ENCODE measurements at regions not wholly inside any gene's neighbourhood (a gene's known extent, or its start where the extent isn't known, plus 50 kb on each side); places are given as distances from the start of the nearest gene placed in this dataset.

DNA sequence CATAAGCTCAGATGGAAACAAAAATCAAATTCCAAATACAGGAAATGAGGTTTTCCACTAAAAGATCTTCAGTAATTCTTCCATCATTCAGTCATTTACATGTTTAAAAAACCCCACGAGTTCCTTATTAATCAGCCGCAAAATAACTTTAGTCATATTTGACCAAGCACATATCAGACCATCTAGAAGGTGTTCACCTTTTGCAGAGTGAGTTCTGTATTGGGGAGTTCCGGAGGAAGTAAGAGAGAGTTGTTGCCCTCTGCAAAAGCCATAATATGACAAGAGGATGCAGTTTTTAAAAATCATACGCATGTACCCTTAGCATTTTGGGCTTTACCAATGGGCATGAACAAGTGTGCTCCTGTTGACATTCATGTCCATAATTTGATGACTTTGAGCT, 61.6 kb downstream of the CCR1 start:
- peaks cover 7% of the 10 kb centered on the region for H3K4me1 Mint-ChIP-seq (ENCODE audit: low read depth)
- H3K4me3 Mint-ChIP-seq, result no peak overlapping the region
- no peak overlapping the region for H3K27ac Mint-ChIP-seq
- no peaks in the 10 kb centered on the region for H3K27me3 Mint-ChIP-seq
- H3K36me3 Mint-ChIP-seq (ENCODE audit: low read depth), result no peaks in the 10 kb centered on the region
- H3K9me3 Mint-ChIP-seq, result peaks cover 4% of the 10 kb centered on the region

DNA sequence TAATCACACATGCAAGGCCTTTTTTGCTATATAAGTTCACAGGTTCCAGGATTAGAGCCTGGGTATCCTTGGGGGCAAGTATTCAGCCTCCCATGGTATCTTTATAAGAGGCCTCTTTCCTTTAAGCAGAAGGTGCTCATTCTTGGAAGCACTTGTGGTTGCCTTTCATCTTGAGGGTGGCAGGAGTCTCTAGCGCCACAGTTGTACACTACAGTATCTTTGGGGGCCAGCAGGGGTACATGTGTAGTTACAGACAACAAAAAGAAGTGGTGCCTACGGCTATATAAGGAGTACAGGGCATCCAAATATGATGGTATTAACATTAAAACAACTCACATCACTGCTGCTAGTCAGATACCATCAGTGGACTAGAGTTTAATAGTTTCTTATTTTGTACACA, 62.1 kb downstream of the CCR1 start:
- peaks cover 5% of the 10 kb centered on the region for H3K9me3 Mint-ChIP-seq
- H3K4me1 Mint-ChIP-seq (ENCODE audit: low read depth), result peaks cover 7% of the 10 kb centered on the region
- H3K27ac Mint-ChIP-seq, result no peak overlapping the region
- no peak overlapping the region for H3K4me3 Mint-ChIP-seq
- no peaks in the 10 kb centered on the region for H3K27me3 Mint-ChIP-seq
- H3K36me3 Mint-ChIP-seq (ENCODE audit: low read depth), result no peaks in the 10 kb centered on the region

DNA sequence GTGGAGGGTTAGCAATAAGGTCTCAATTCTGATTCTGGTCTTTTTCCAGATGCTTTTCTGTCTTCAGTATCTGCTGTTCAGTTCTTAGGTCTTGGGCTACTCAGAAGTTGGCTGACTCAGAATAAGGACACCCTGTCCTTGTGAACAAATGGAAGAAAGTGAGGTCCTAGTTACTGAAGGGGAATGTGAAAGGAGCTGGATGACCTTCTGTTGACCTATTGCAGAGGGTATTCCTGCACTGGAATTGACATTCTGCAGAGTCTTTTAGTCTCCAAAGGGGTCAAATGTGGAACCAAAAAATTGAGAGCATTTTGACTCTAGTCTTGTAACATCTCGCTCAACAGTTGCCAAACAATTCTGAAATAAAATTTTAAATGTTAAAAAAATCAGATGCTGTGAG, 63.0 kb downstream of the CCR1 start:
- Mint-ChIP-seq H3K36me3 (ENCODE audit: low read depth) (no peaks in the 10 kb centered on the region), H3K4me3 (no peak overlapping the region), H3K27ac (no peak overlapping the region), H3K4me1 (ENCODE audit: low read depth) (peaks cover 7% of the 10 kb centered on the region), H3K9me3 (peaks cover 8% of the 10 kb centered on the region), H3K27me3 (no peaks in the 10 kb centered on the region)

DNA sequence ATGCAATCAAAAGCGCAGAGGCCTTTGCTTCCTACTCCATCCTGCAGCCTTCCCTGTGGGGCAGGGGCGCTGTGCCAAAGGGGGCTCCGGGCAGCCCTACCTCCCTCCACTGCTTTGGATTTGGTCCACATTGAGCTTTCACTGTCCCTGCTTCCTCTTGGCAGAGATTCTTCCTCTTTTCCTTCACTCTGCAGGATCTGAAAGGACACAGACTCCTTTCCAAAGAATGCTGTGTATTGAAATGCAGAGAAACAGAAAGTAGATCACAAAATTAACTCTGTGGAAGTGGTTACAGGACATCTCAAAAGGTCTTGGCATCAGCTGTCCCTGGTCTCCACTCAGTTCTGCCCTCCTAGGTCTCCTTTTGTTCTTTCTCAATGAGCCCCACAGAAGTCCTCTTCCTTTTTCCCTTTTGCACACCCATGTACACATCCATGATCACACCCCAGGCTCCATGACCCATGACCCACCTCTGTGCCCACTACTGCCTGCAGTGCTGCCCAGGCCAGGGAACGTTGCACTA, 64.1 kb downstream of the CCR1 start:
- H3K9me3 Mint-ChIP-seq, result peaks cover 8% of the 10 kb centered on the region
- H3K36me3 Mint-ChIP-seq (ENCODE audit: low read depth), result no peaks in the 10 kb centered on the region
- no peaks in the 10 kb centered on the region for H3K27me3 Mint-ChIP-seq
- no peak overlapping the region for H3K27ac Mint-ChIP-seq
- no peak overlapping the region for H3K4me3 Mint-ChIP-seq
- peaks cover 7% of the 10 kb centered on the region for H3K4me1 Mint-ChIP-seq (ENCODE audit: low read depth)

DNA sequence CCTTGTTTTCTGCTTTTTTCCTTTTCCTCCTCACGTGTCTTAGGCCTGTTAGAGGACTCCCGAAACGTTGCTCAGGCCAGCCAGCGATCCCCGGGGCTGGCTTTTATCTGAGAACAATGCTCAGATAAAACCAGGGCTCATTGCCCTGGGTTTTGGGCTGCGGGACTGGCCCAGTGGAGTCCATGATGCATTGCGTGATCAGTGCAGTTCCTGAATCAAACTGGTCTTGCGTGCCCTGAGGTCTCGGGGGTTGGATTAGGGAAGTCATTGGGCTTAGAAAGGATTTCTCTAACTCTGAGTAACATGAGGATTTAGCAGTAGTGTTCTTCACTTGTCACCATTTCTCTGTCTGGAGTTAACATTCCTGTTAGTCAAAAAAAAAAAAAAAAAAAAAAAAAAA, 66.3 kb downstream of the CCR1 start:
- Mint-ChIP-seq H3K36me3 (ENCODE audit: low read depth) (no peaks in the 10 kb centered on the region), H3K27me3 (no peaks in the 10 kb centered on the region), H3K4me3 (no peak overlapping the region), H3K27ac (no peak overlapping the region), H3K4me1 (ENCODE audit: low read depth) (peaks cover 5% of the 10 kb centered on the region), H3K9me3 (peaks cover 4% of the 10 kb centered on the region)

DNA sequence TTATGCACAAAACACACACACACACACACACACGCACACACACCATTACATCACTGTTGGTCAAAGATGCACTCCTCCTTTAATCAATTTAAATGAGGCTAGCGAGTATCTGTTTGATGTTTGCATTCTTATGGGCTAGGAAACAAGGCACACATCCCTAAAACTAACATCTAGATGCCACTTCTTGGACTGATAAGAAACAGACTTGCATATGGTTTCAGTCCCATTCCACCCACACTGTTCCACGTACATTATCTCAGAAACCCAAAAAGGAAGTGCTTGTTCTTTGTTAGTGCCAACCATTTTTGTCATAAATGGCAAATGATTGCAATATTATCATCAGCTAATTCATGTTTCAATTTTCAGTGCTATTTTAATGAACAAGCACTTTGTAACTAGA, 69.5 kb downstream of the CCR1 start:
- Mint-ChIP-seq H3K4me3 (no peak overlapping the region), H3K27ac (no peak overlapping the region), H3K4me1 (ENCODE audit: low read depth) (no peaks in the 10 kb centered on the region), H3K36me3 (ENCODE audit: low read depth) (no peaks in the 10 kb centered on the region), H3K9me3 (peaks cover 4% of the 10 kb centered on the region), H3K27me3 (no peaks in the 10 kb centered on the region)

DNA sequence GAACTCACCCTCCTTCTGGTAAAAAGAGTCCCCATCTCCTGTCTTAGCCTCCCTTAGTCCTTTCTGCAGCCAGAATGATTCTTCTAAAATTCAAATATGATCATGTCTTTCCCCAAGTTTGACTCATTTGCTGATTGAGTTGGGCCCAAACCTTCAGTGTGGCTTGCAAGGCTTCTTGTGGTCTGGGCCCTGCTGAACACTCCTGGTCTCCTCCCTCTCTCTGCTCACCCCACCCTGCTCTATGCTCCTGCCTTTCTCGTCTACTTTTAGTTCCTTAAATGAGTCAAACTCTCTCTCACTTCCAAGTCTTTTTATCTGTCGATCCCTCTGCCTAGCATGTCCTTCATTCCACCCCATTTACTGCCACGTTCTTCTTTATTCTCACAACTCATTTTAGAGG, 72.6 kb downstream of the CCR1 start:
- H3K9me3 Mint-ChIP-seq, result no peaks in the 10 kb centered on the region
- no peaks in the 10 kb centered on the region for H3K4me1 Mint-ChIP-seq (ENCODE audit: low read depth)
- H3K27me3 Mint-ChIP-seq, result no peaks in the 10 kb centered on the region
- no peak overlapping the region for H3K4me3 Mint-ChIP-seq
- no peak overlapping the region for H3K27ac Mint-ChIP-seq
- no peaks in the 10 kb centered on the region for H3K36me3 Mint-ChIP-seq (ENCODE audit: low read depth)

DNA sequence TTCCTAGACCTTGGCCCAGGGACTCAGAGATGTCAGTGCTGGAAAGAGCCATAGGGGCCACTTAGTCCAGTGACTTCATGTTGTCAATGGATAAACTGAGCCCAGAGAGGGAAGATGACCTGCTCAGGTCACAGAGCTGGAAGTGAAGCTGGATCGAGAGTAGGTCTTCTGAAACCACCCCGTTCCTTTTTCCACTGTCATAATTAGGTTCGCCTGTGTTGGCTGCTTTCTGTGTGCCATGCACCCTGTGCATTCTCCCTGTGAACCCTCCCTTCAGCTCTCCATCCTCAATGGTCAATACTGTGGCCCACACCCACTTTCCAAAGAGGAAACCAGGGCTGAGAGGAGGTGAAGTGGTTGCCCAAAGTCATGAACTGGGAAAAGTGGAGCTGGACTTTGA, 74.8 kb downstream of the CCR1 start:
- peaks cover 13% of the 10 kb centered on the region for H3K4me1 Mint-ChIP-seq (ENCODE audit: low read depth)
- no peaks in the 10 kb centered on the region for H3K9me3 Mint-ChIP-seq
- no peak overlapping the region for H3K27ac Mint-ChIP-seq
- no peak overlapping the region for H3K4me3 Mint-ChIP-seq
- H3K27me3 Mint-ChIP-seq, result no peaks in the 10 kb centered on the region
- no peaks in the 10 kb centered on the region for H3K36me3 Mint-ChIP-seq (ENCODE audit: low read depth)

DNA sequence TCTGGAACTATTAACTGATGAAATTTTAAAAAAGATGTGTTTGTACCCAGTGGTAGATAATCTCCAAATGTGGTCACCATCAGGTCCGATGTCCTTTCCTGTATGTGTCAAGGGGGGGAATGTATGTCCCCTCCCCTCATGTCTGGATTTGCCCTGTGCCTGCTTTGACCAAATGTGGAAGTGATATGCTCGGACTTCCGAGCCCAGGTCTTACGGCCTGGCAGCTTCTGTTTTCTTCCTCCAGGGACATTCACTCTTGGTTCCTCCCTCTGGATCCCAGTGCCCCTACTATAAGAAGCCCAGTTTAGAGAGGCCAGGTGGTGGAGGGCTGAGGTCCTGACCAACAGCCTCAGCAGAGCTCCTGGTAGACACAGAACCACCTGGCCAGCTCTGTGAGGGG, 75.5 kb downstream of the CCR1 start:
- no peaks in the 10 kb centered on the region for H3K36me3 Mint-ChIP-seq (ENCODE audit: low read depth)
- no peaks in the 10 kb centered on the region for H3K9me3 Mint-ChIP-seq
- H3K27ac Mint-ChIP-seq, result no peak overlapping the region
- H3K4me3 Mint-ChIP-seq, result no peak overlapping the region
- peaks cover 13% of the 10 kb centered on the region for H3K4me1 Mint-ChIP-seq (ENCODE audit: low read depth)
- no peaks in the 10 kb centered on the region for H3K27me3 Mint-ChIP-seq

DNA sequence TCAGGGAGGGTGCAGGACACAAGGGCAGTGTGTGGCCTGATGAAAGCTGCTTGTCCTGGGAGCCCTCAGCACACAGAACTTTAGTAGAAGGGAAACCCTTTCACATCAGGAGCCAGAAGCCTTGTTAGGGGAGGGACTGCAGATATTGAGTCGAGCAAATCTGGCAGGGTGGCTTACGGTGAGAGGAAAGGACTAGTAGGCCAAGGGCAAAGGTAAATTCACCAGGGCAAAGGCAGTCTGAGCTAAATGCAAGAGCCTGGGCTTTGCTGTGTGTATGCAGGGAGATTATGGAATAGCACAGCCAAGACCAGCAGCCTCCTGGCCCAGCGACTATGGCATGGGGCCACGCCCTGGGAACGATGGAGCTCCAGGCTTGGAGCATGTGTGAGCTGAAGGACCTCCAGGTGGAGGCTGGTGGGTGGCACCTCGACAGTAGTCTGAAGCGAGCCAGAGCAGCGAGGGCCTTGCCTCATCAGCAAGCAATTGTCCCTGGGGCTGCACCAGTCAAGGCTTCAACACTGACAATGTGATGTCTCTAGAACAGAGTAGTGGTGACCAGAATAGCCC, 76.1 kb downstream of the CCR1 start:
- H3K4me1 Mint-ChIP-seq (ENCODE audit: low read depth), result peaks cover 13% of the 10 kb centered on the region
- no peaks in the 10 kb centered on the region for H3K36me3 Mint-ChIP-seq (ENCODE audit: low read depth)
- no peak overlapping the region for H3K27ac Mint-ChIP-seq
- H3K27me3 Mint-ChIP-seq, result no peaks in the 10 kb centered on the region
- no peaks in the 10 kb centered on the region for H3K9me3 Mint-ChIP-seq
- H3K4me3 Mint-ChIP-seq, result no peak overlapping the region

DNA sequence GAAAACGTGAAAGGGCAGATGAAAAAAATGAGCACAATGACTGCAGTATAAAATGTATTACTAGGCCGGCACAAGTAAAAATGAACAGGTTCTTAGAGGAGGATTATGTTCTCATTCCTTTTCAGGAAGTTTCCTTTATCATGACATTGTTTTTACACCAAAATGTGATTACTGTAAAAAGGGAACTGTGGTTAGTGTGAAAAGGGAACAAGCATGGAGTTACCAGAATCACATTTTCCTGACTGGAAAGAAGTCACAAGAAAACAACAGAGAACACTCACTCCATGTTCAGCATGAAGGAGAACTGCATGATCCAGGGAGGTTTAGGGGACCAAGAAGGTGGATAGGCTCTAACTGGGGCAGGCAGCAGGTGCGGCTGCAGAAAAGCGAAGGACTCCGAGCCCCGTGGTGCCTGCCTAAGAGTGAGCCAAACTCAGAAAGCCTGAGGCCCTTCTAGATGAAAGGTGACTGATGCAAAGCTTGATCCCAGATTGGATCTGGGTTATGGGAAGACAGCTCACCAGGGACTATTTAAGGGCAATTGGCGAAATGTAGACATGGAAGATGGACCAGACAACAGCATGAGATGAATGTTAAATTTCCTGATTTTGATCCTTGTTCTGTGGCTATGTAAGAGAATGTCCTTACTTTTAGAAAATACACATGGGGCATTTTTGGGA, 77.3 kb downstream of the CCR1 start:
- Mint-ChIP-seq H3K27ac (no peak overlapping the region), H3K9me3 (no peaks in the 10 kb centered on the region), H3K4me3 (no peak overlapping the region)

DNA sequence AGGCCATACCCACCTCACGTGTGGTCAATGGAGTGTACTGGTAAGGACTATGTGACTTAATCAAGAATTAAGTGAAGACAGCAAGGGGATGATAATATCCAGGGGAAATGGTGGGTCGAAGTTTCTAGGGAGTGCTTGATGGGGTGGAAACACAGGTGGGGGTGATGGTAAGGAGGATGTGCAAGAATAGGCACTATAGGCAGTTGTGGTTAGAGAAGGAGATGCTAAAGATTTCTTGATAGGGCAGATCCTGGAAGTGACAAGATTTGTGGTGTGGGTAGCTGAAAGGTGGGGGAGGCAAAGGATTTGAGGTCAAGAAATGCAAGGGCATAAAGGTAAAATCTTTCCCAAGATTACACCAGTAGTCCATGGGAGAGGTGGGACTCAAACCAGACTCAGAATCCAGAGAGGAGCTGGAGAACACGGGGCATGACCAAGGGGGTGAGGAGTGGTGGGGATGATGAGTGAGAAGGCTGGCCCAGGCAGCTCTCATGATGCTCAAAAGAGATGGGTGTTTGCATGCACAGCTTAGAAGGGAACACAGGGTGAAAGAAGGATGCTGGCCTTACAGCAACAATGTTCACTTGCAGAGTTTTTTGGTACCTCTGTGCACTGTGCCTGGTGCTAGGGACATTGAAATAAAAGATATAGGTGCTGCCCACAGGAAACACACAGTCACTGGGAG, 78.4 kb downstream of the CCR1 start:
- Mint-ChIP-seq H3K27ac (no peak overlapping the region), H3K36me3 (ENCODE audit: low read depth) (no peaks in the 10 kb centered on the region), H3K27me3 (peaks cover 13% of the 10 kb centered on the region), H3K4me1 (ENCODE audit: low read depth) (peaks cover 13% of the 10 kb centered on the region), H3K4me3 (no peak overlapping the region), H3K9me3 (no peaks in the 10 kb centered on the region)

More for the DNA sequence above, 77.3 kb downstream of the CCR1 start:
- H3K4me1 Mint-ChIP-seq (ENCODE audit: low read depth), result peaks cover 13% of the 10 kb centered on the region
- H3K36me3 Mint-ChIP-seq (ENCODE audit: low read depth), result no peaks in the 10 kb centered on the region
- H3K27me3 Mint-ChIP-seq, result peaks cover 8% of the 10 kb centered on the region

DNA sequence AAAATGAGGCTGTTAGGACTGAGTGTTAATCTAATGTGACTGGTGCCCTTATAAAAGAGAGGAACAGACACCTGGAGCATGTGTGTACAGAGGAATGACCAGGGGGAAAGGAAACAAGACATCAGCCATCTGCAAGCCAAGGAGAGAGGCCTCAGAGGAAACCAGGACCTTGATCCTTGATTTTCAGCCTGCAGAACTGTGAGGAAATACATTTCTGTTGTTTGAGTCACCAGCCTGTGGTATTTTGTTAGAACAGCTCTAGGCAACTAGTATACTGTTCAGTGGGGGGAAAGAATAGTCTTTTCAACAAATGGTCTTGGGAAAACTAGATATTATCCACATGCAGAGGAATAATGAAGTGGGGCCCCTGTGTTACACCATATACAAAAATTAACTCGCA, 80.6 kb downstream of the CCR1 start:
- no peaks in the 10 kb centered on the region for H3K36me3 Mint-ChIP-seq (ENCODE audit: low read depth)
- peaks cover 13% of the 10 kb centered on the region for H3K4me1 Mint-ChIP-seq (ENCODE audit: low read depth)
- H3K4me3 Mint-ChIP-seq, result no peak overlapping the region
- H3K27ac Mint-ChIP-seq, result no peak overlapping the region
- H3K27me3 Mint-ChIP-seq, result peaks cover 18% of the 10 kb centered on the region
- H3K9me3 Mint-ChIP-seq, result no peaks in the 10 kb centered on the region

DNA sequence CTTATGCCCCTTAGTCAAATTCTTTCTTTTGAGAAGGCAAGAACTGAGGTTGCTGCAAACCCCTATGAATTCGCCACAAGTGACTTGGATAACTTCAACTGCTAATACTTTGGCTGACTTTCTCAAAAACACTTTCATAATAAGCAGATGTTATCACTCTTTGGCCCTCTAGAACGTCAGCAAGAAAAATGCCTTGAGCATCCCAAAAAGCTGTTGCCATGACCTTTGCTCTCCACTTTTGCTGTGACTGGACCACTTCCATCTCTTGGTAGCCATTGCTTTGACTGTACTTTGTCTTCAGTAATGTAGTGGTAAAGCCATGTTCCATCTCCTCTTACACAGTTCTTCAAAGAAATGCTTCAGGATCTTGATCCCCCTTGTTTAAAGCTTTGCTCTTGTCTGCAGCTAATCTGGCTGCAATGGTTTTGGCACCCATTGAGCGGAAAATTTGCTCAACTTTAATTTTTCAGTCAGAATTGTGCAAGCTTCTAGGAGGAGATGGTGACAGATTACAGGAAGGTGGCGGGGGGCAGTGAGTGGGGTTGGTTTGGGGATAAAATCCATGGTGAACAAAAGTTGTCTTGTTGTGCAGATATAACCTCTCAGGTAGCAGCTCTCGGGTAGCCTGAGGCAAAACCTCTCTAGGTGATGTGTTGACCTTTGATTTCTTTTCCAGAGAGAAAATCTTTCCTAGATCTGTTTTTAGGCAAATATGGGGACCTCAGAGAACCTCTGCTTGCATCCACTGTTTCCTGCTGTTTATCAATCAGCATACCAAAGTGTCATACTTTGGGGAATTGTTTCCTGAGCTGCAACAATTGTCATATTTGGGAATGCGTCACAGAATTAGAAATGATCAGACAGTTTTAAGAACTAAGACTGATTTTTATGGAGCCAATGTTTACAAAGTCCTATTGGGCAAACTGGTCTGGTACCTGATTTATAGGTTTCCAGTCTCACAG, 83.6 kb downstream of the CCR1 start:
- peaks cover 5% of the 10 kb centered on the region for H3K4me1 Mint-ChIP-seq (ENCODE audit: low read depth)
- peaks cover 37% of the 10 kb centered on the region for H3K27me3 Mint-ChIP-seq
- H3K36me3 Mint-ChIP-seq (ENCODE audit: low read depth), result no peaks in the 10 kb centered on the region
- H3K27ac Mint-ChIP-seq, result no peak overlapping the region
- H3K9me3 Mint-ChIP-seq, result no peaks in the 10 kb centered on the region
- H3K4me3 Mint-ChIP-seq, result no peak overlapping the region

DNA sequence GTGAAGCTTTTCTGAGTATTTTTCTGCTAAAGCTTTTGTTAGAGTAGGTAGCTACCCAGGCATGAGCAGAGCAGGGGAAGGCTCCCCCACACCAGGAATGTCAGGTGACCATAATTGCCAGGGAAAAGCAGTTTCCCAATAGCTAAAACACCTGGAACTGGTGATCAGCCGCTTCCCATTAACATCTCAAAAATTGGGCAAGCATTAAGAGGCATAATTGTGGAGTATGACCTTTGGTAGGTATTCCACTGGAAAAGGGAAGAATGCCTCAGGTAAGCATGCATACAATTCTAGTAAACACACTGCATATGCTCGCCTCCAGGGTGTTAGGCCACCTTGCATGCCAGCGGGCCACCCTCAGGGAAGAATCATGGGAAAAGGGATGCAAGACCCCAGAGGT, 84.5 kb downstream of the CCR1 start:
- Mint-ChIP-seq H3K4me1 (ENCODE audit: low read depth) (no peaks in the 10 kb centered on the region), H3K27ac (no peak overlapping the region), H3K36me3 (ENCODE audit: low read depth) (no peaks in the 10 kb centered on the region), H3K4me3 (no peak overlapping the region), H3K27me3 (peaks cover 41% of the 10 kb centered on the region), H3K9me3 (no peaks in the 10 kb centered on the region)
